Caco-2 (cell line): ENCODE measurements at regions not wholly inside any gene's neighbourhood (a gene's known extent, or its start where the extent isn't known, plus 50 kb on each side); places are given as distances from the start of the nearest gene placed in this dataset.
A peak's percentile ranks its signal among the peaks of the same experiment; 100 is the strongest.

Source experiments
- BruUV-seq: library from RNA; stranded (reverse); fragments of 400-500 nt; replicated peaks from 2 replicates; lab custom pipeline; 2021; lab: Mats Ljungman, UMichigan
- CTCF ChIA-PET: fragments of 300-600 bp; sonication (Branson Sonifier 250); formaldehyde crosslinking; loops from one replicate; lab custom pipeline; 2022; ENCODE audit warnings: antibody characterized with exemption; lab: Charles Lee
- POLR2A ChIA-PET: fragments of 300-600 bp; sonication (Branson Sonifier 250); formaldehyde crosslinking; loops from one replicate; lab custom pipeline; 2022; ENCODE audit warnings: antibody characterized with exemption; lab: Charles Lee
- DNase-seq, 2 experiments: peaks; one replicate each; pipeline versions ENCODE4 v3.0.0 to v3.0.0-alpha.2; 2020 to 2022
- H3K27me3 ChIP-seq: replicated peaks from 2 replicates; pipeline ENCODE4 v1.6.0; 2011; ENCODE audit warnings: low read length; ENCODE audit not compliant: control insufficient read depth, insufficient read depth
- H3K36me3 ChIP-seq: 2 replicates; pipeline ENCODE4 v1.5.1; 2011; ENCODE audit warnings: low read length; ENCODE audit not compliant: control insufficient read depth, insufficient read depth
- H3K4me1 ChIP-seq: fragments of 250-450 bp; sonication (Bioruptor Pico); 2 replicates; pipeline ENCODE4 v1.5.1; 2020; ENCODE audit warnings: mild to moderate bottlenecking
- H3K4me3 ChIP-seq: 2 replicates; pipeline ENCODE4 v1.5.1; 2011; ENCODE audit warnings: low read depth, mild to moderate bottlenecking, control low read depth, low read length
- H3K9me3 ChIP-seq: fragments of 250-450 bp; sonication (Bioruptor Pico); 2 replicates; pipeline ENCODE4 v1.5.1; 2020; ENCODE audit warnings: mild to moderate bottlenecking, moderate library complexity
- H3K27ac Mint-ChIP-seq: one replicate; pipeline ENCODE4 v1.8.0; 2022; ENCODE audit warnings: mixed read lengths; ENCODE audit not compliant: unreplicated experiment
- H3K27me3 Mint-ChIP-seq: one replicate; pipeline ENCODE4 v1.8.0; 2022; ENCODE audit warnings: mixed read lengths; ENCODE audit not compliant: insufficient read depth, unreplicated experiment
- H3K36me3 Mint-ChIP-seq: one replicate; pipeline ENCODE4 v1.8.0; 2022; ENCODE audit warnings: mild to moderate bottlenecking, mixed read lengths; ENCODE audit not compliant: insufficient read depth, unreplicated experiment
- H3K4me1 Mint-ChIP-seq: one replicate; pipeline ENCODE4 v1.8.0; 2022; ENCODE audit warnings: low read depth, mixed read lengths; ENCODE audit not compliant: unreplicated experiment
- H3K4me3 Mint-ChIP-seq: one replicate; pipeline ENCODE4 v1.8.0; 2022; ENCODE audit warnings: mild to moderate bottlenecking, moderate library complexity, mixed read lengths; ENCODE audit not compliant: unreplicated experiment
- H3K9me3 Mint-ChIP-seq: one replicate; pipeline ENCODE4 v1.8.0; 2022; ENCODE audit warnings: mixed read lengths; ENCODE audit not compliant: unreplicated experiment
- CTCF ChIP-seq, 2 experiments: fragments of 200-600 bp in 1 of 2; IDR thresholded peaks; 1 replicate in 1 of 2; 2 replicates in 1 of 2; pipeline versions ENCODE4 v1.5.1 to v1.8.0; 2011 to 2022; ENCODE audit warnings: antibody characterized with exemption in 1 of 2, control low read depth in 1 of 2, inconsistent platforms in 1 of 2, low read depth in 1 of 2, low read length in 1 of 2, mild to moderate bottlenecking in 1 of 2, moderate library complexity in 1 of 2; ENCODE audit not compliant: insufficient read depth in 1 of 2, severe bottlenecking in 1 of 2, unreplicated experiment in 1 of 2
- intact Hi-C: fragments of 100-400 bp; cut with micrococcal nuclease; formaldehyde crosslinking; loops from one replicate; pipeline ENCODE4 v1.10.0; 2022; ENCODE audit not compliant: unreplicated experiment

GRCh38 chr6:56749632-56750151, 107.0 kb upstream of the DST start:
- BruUV-seq = no TSS peak
- no peak for DNase-seq
- no peaks in the 10 kb centered on the region for H3K36me3 Mint-ChIP-seq
- H3K9me3 Mint-ChIP-seq = no peaks in the 10 kb centered on the region
- H3K27ac Mint-ChIP-seq = peak overlapping the region; percentile 25
- no peak overlapping the region for H3K4me3 Mint-ChIP-seq
- peaks cover 31% of the 10 kb centered on the region for H3K4me1 Mint-ChIP-seq
- Histone ChIP-seq H3K36me3 (no peaks in the 10 kb centered on the region), H3K27me3 (no peaks in the 10 kb centered on the region), H3K4me3 (no peak overlapping the region), H3K9me3 (no peaks in the 10 kb centered on the region), H3K4me1 (peaks cover 19% of the 10 kb centered on the region)
- POLR2A ChIA-PET = no interaction called here
- no peak for TF ChIP-seq CTCF (IDR thresholded peaks at IDR 0.05; ENCODE audit: insufficient read depth in 1 of 2, low read depth in 1 of 2, low read length in 1 of 2, severe bottlenecking in 1 of 2, unreplicated experiment in 1 of 2)
- intact Hi-C loops = no loop called here
- H3K27me3 Mint-ChIP-seq = no peaks in the 10 kb centered on the region
- CTCF ChIA-PET = no interaction called here

- DNase-seq = no peak
- H3K4me3 ChIP-seq = no peak overlapping the region
- H3K4me3 Mint-ChIP-seq = no peak overlapping the region
- TF ChIP-seq CTCF (IDR thresholded peaks at IDR 0.05; ENCODE audit: insufficient read depth in 1 of 2, low read depth in 1 of 2, low read length in 1 of 2, severe bottlenecking in 1 of 2, unreplicated experiment in 1 of 2) = no peak
- H3K27me3 ChIP-seq = no peaks in the 10 kb centered on the region
- POLR2A ChIA-PET = no interaction called here
- no peaks in the 10 kb centered on the region for H3K9me3 ChIP-seq
- H3K36me3 ChIP-seq = no peaks in the 10 kb centered on the region
- H3K27me3 Mint-ChIP-seq = no peaks in the 10 kb centered on the region
- intact Hi-C loops = no loop called here
- BruUV-seq = no TSS peak
- peaks cover 35% of the 10 kb centered on the region for H3K4me1 ChIP-seq
- H3K9me3 Mint-ChIP-seq = no peaks in the 10 kb centered on the region
- H3K36me3 Mint-ChIP-seq = no peaks in the 10 kb centered on the region
- peak overlapping the region; percentile 63 for H3K27ac Mint-ChIP-seq
- CTCF ChIA-PET = no interaction called here
- H3K4me1 Mint-ChIP-seq = peaks cover 46% of the 10 kb centered on the region
Measured at GRCh38 chr6:56746767-56747504, 104.2 kb upstream of the DST start.

GRCh38 chr6:56745971-56746370, 103.3 kb upstream of the DST start:
- ChIA-PET CTCF (no interaction called here), POLR2A (no interaction called here)
- Histone ChIP-seq H3K27me3 (no peaks in the 10 kb centered on the region), H3K9me3 (no peaks in the 10 kb centered on the region), H3K4me1 (peaks cover 40% of the 10 kb centered on the region), H3K36me3 (no peaks in the 10 kb centered on the region), H3K4me3 (no peak overlapping the region)
- DNase-seq = no peak
- intact Hi-C loops = no loop called here
- H3K27me3 Mint-ChIP-seq = no peaks in the 10 kb centered on the region
- H3K27ac Mint-ChIP-seq = no peak overlapping the region
- no TSS peak for BruUV-seq
- H3K4me3 Mint-ChIP-seq = no peak overlapping the region
- TF ChIP-seq CTCF (IDR thresholded peaks at IDR 0.05; ENCODE audit: insufficient read depth in 1 of 2, low read depth in 1 of 2, low read length in 1 of 2, severe bottlenecking in 1 of 2, unreplicated experiment in 1 of 2) = no peak
- no peaks in the 10 kb centered on the region for H3K9me3 Mint-ChIP-seq
- H3K4me1 Mint-ChIP-seq = peaks cover 46% of the 10 kb centered on the region
- no peaks in the 10 kb centered on the region for H3K36me3 Mint-ChIP-seq
